OCI-LY1 (cell line): ENCODE measurements at regions not wholly inside any gene's neighbourhood (a gene's known extent, or its start where the extent isn't known, plus 50 kb on each side); places are given as distances from the start of the nearest gene placed in this dataset.

Experiments
- EZH2 ChIP-seq: fragments of 200-600 bp; sonication (generic), shearing (Covaris generic); IDR thresholded peaks from 2 replicates; pipeline ENCODE4 v1.8.0; 2017; ENCODE audit warnings: borderline replicate concordance, mixed run types, mild to moderate bottlenecking, antibody characterized with exemption, low read length, moderate library complexity, mixed read lengths
- TF ChIP-seq, protein P1 (sequence below): fragments of 200-600 bp; sonication (generic), shearing (Covaris generic); IDR thresholded peaks from 2 replicates; pipeline ENCODE4 v1.5.1; 2017; ENCODE audit warnings: mild to moderate bottlenecking, antibody characterized with exemption, low read length, moderate library complexity, mixed read lengths

DNA sequence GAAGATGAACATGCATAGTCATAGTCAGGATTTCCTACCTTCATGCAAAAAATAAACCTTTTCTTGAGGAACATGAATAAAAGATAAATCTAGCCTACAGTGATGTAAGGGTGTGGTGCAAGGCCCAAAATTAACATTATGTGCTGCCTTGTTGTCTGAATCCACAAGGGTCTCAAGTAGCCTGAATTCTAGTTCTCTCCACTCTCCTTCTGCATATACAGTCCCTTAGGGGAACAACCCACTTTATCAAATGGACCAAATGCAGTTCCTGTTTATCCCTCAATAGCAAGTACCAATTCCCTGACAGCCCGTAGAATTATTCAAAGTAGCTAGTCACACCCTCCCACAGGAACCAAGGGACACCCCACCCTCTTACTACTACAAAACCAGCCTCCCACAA is 284.0 kb downstream of the ZIC4 start:
- TF ChIP-seq, protein P1, sequence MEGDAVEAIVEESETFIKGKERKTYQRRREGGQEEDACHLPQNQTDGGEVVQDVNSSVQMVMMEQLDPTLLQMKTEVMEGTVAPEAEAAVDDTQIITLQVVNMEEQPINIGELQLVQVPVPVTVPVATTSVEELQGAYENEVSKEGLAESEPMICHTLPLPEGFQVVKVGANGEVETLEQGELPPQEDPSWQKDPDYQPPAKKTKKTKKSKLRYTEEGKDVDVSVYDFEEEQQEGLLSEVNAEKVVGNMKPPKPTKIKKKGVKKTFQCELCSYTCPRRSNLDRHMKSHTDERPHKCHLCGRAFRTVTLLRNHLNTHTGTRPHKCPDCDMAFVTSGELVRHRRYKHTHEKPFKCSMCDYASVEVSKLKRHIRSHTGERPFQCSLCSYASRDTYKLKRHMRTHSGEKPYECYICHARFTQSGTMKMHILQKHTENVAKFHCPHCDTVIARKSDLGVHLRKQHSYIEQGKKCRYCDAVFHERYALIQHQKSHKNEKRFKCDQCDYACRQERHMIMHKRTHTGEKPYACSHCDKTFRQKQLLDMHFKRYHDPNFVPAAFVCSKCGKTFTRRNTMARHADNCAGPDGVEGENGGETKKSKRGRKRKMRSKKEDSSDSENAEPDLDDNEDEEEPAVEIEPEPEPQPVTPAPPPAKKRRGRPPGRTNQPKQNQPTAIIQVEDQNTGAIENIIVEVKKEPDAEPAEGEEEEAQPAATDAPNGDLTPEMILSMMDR: no peak
- no peak for TF ChIP-seq EZH2
